ENCODE measurements at regions not wholly inside any gene's neighbourhood (a gene's known extent, or its start where the extent isn't known, plus 50 kb on each side); places are given as distances from the start of the nearest gene placed in this dataset.

DNA sequence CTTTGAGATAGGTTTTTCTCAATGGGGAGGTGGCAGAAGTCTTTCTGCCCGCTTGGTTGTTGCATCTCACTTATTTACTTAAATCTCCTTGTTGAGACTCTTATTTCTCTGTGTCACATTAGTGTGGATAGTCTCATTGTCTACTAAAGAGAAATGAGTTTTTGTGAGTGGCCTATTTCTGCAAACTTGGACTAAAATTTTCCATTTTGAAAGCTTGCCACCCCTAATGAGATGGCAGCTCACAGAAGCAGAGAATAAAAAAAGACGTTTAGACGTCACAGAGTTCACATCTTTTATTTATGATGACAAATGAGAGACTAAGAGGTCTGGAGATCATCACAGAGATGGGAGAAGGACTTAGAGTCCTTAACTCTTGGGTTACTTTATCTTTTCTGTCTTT, 262.7 kb upstream of the PHYHIPL start:
- Histone ChIP-seq H3K27me3 (replicated peaks in 1 of 2; ENCODE audit: control insufficient read depth in 2 of 2, insufficient read depth in 2 of 2, low read length in 1 of 2) (no peaks in the 10 kb centered on the region), H2AFZ (ENCODE audit: control insufficient read depth, low read depth, low read length) (no peak overlapping the region), H3K27ac (ENCODE audit: control insufficient read depth, insufficient read depth) (no peak overlapping the region), H3K36me3 (ENCODE audit: control insufficient read depth in 2 of 2, insufficient read depth in 2 of 2, low read length in 1 of 2) (no peaks in the 10 kb centered on the region), H4K20me1 (ENCODE audit: control insufficient read depth, insufficient read depth) (no peaks in the 10 kb centered on the region), H3K9me3 (replicated peaks; ENCODE audit: control insufficient read depth, insufficient read depth, low read length) (no peaks in the 10 kb centered on the region), H3K79me2 (ENCODE audit: control insufficient read depth, insufficient read depth, low read length) (no peaks in the 10 kb centered on the region), H3K4me1 (ENCODE audit: control insufficient read depth, insufficient read depth, low read length) (no peaks in the 10 kb centered on the region), H3K4me3 (no peak overlapping the region), H3K9ac (ENCODE audit: control insufficient read depth, insufficient read depth, low read length) (no peak overlapping the region), H3K4me2 (ENCODE audit: control insufficient read depth, insufficient read depth) (no peak overlapping the region)
- ChIA-PET RAD21 (ENCODE audit: unreplicated experiment) (interaction anchor here (1.4 kb wide), 1 partner anchor 8 kb away, joined by 4 read pairs; no protein-coding TSS in a partner anchor), SMC1A (ENCODE audit: uncharacterized antibody, unreplicated experiment) (interaction anchor here (1.3 kb wide), 1 partner anchor 708 kb away, joined by 3 read pairs; no protein-coding TSS in a partner anchor), POLR2A (no interaction called here), CTCF (no interaction called here)
- FAIRE-seq = no peak
- no peak for TF ChIP-seq POLR2AphosphoS2 (IDR thresholded peaks at IDR 0.05; ENCODE audit: low read depth, low read length)
- no peak for TF ChIP-seq RELA (IDR thresholded peaks at IDR 0.05; ENCODE audit: borderline replicate concordance, partially characterized antibody)
- TF ChIP-seq EZH2 (IDR thresholded peaks at IDR 0.05; ENCODE audit: borderline replicate concordance, control insufficient read depth, low read depth, low read length) = no peak
- TF ChIP-seq PAX5 (IDR thresholded peaks at IDR 0.05; ENCODE audit: borderline replicate concordance, low read depth, low read length) = no peak
- TF ChIP-seq CEBPB (IDR thresholded peaks at IDR 0.05; ENCODE audit: borderline replicate concordance in 1 of 2, low read depth in 2 of 2, low read length in 2 of 2) = no peak
- TF ChIP-seq NFIC (IDR thresholded peaks at IDR 0.05; ENCODE audit: low read depth, low read length) = no peak
- no peak for TF ChIP-seq ATF3 (IDR thresholded peaks at IDR 0.05; ENCODE audit: borderline replicate concordance, extremely low read depth, low read depth, low read length)
- TF ChIP-seq BRCA1 (IDR thresholded peaks at IDR 0.05; ENCODE audit: low read depth, low read length) = no peak
- no peak for TF ChIP-seq CHD2 (IDR thresholded peaks at IDR 0.05; ENCODE audit: borderline replicate concordance, low read depth, low read length)
- no peak for ATAC-seq
- intact Hi-C loops (cut with micrococcal nuclease; ENCODE audit: unreplicated experiment) = no loop called here
- DNase-seq (ENCODE audit: low read depth, low spot score) = no peak
- BruUV-seq (replicated peaks) = no TSS peak
- in situ Hi-C loops (cut with MboI) = no loop called here
- 0% methylated on average over 3 of the region's 3 CpGs for WGBS (ENCODE audit: insufficient coverage, insufficient replicate concordance, low lambda C conversion rate, missing lambda C conversion rate)

Measured in GM12878 (cell line).